SK-N-SH treated with all-trans-retinoic acid at 6 μM for 48 hours (cell line): ENCODE measurements at regions not wholly inside any gene's neighbourhood (a gene's known extent, or its start where the extent isn't known, plus 50 kb on each side); places are given as distances from the start of the nearest gene placed in this dataset.

ENCODE experiments used
- ATAC-seq: fragments of 200-7000 bp; cut with Tn5 transposase; 3 replicates; pipeline ENCODE4 v1.9.1; 2020; ENCODE audit warnings: mild to moderate bottlenecking, moderate library complexity
- ARNTL ChIP-seq: fragments of 450-650 bp; formaldehyde crosslinking; IDR thresholded peaks from 2 replicates; pipeline ENCODE4 v1.5.0; 2020; ENCODE audit warnings: low read depth, mild to moderate bottlenecking, moderate library complexity, borderline replicate concordance
- BACH2 ChIP-seq: fragments of 250-450 bp; sonication (Bioruptor Pico); IDR thresholded peaks from 2 replicates; pipeline ENCODE4 v1.9.0; 2021; ENCODE audit warnings: mild to moderate bottlenecking, borderline replicate concordance
- CREB5 ChIP-seq: fragments of 250-450 bp; sonication (Bioruptor Pico); IDR thresholded peaks from 2 replicates; pipeline ENCODE4 v1.5.1; 2020; ENCODE audit warnings: low read depth, mild to moderate bottlenecking, moderate library complexity
- CSDC2 ChIP-seq: fragments of 250-450 bp; sonication (Bioruptor Pico); IDR thresholded peaks from 2 replicates; pipeline ENCODE4 v1.5.0; 2020; ENCODE audit warnings: mild to moderate bottlenecking, moderate library complexity
- CSRNP3 ChIP-seq: fragments of 250-450 bp; sonication (Bioruptor Pico); IDR thresholded peaks from 2 replicates; pipeline ENCODE4 v1.5.1; 2021; ENCODE audit warnings: mild to moderate bottlenecking, moderate library complexity
- ESRRG ChIP-seq: fragments of 250-450 bp; sonication (Bioruptor Pico); IDR thresholded peaks from 2 replicates; pipeline ENCODE4 v1.6.1; 2021; ENCODE audit warnings: mild to moderate bottlenecking
- GLIS3 ChIP-seq: fragments of 250-450 bp; sonication (Bioruptor Pico); IDR thresholded peaks from 2 replicates; pipeline ENCODE4 v1.5.0; 2020; ENCODE audit warnings: mild to moderate bottlenecking, moderate library complexity
- ISL1 ChIP-seq: fragments of 250-450 bp; sonication (Bioruptor Pico); IDR thresholded peaks from 2 replicates; pipeline ENCODE4 v2.1.2; 2022; ENCODE audit warnings: mild to moderate bottlenecking, moderate library complexity
- OSR1 ChIP-seq: fragments of 250-450 bp; sonication (Bioruptor Pico); IDR thresholded peaks from 2 replicates; pipeline ENCODE4 v1.8.0; 2022; ENCODE audit warnings: moderate library complexity, mild to moderate bottlenecking, inconsistent platforms
- POU6F1 ChIP-seq: fragments of 250-450 bp; sonication (Bioruptor Pico); IDR thresholded peaks from 2 replicates; pipeline ENCODE4 v1.8.0; 2021; ENCODE audit warnings: low read depth, mild to moderate bottlenecking, moderate library complexity, borderline replicate concordance
- PPARA ChIP-seq: fragments of 250-450 bp; sonication (Bioruptor Pico); IDR thresholded peaks from 2 replicates; pipeline ENCODE4 v1.5.0; 2020; ENCODE audit warnings: mild to moderate bottlenecking, borderline replicate concordance
- RARB ChIP-seq: fragments of 250-450 bp; sonication (Bioruptor Pico); IDR thresholded peaks from 2 replicates; pipeline ENCODE4 v1.8.0; 2021; ENCODE audit warnings: mild to moderate bottlenecking, moderate library complexity
- SNAI2 ChIP-seq: fragments of 250-450 bp; sonication (Bioruptor Pico); IDR thresholded peaks from 2 replicates; pipeline ENCODE4 v1.5.0; 2020; ENCODE audit warnings: mild to moderate bottlenecking, moderate library complexity
- TCF4 ChIP-seq: fragments of 250-450 bp; sonication (Bioruptor Pico); IDR thresholded peaks from 2 replicates; pipeline ENCODE4 v1.8.0; 2021; ENCODE audit warnings: mild to moderate bottlenecking, moderate library complexity, borderline replicate concordance
- TOX ChIP-seq: fragments of 250-450 bp; sonication (Bioruptor Pico); IDR thresholded peaks from 2 replicates; pipeline ENCODE4 v1.8.0; 2021; ENCODE audit warnings: mild to moderate bottlenecking, moderate library complexity, borderline replicate concordance
- ZC3H10 ChIP-seq: fragments of 250-450 bp; sonication (Bioruptor Pico); IDR thresholded peaks from 2 replicates; pipeline ENCODE4 v1.5.1; 2021; ENCODE audit warnings: mild to moderate bottlenecking, moderate library complexity
- ZNF565 ChIP-seq: fragments of 450-650 bp; formaldehyde crosslinking; conservative IDR thresholded peaks from 2 replicates; pipeline ENCODE4 v1.5.0; 2020; ENCODE audit warnings: low read depth, mild to moderate bottlenecking, moderate library complexity
- ZNF70 ChIP-seq: fragments of 450-650 bp; formaldehyde crosslinking; IDR thresholded peaks from 2 replicates; pipeline ENCODE4 v1.5.0; 2020; ENCODE audit warnings: mild to moderate bottlenecking, moderate library complexity
- ZNF8 ChIP-seq: fragments of 450-650 bp; formaldehyde crosslinking; IDR thresholded peaks from 2 replicates; pipeline ENCODE4 v1.5.0; 2020; ENCODE audit warnings: mild to moderate bottlenecking, moderate library complexity
- TF ChIP-seq, protein P1 (sequence below): fragments of 250-450 bp; sonication (Bioruptor Pico); IDR thresholded peaks from 2 replicates; pipeline ENCODE4 v1.5.0; 2020; ENCODE audit warnings: mild to moderate bottlenecking, moderate library complexity
- TF ChIP-seq, protein P2 (sequence below): fragments of 250-450 bp; sonication (Bioruptor Pico); IDR thresholded peaks from 2 replicates; pipeline ENCODE4 v1.8.0; 2020; ENCODE audit warnings: mild to moderate bottlenecking, moderate library complexity, borderline replicate concordance

- TF ChIP-seq ESRRG (CRISPR knock-in tag) (no peak), ZNF70 (CRISPR knock-in tag) (no peak), ZC3H10 (CRISPR knock-in tag) (no peak), GLIS3 (CRISPR knock-in tag) (no peak), ARNTL (no peak), ZNF565 (CRISPR knock-in tag) (no peak), RARB (no peak), ISL1 (CRISPR knock-in tag) (no peak), POU6F1 (CRISPR knock-in tag) (no peak), TOX (CRISPR knock-in tag) (no peak), CSRNP3 (no peak), ZNF8 (no peak), OSR1 (no peak), CSDC2 (CRISPR knock-in tag) (no peak), TCF4 (CRISPR knock-in tag) (no peak)
- TF ChIP-seq, protein P1, sequence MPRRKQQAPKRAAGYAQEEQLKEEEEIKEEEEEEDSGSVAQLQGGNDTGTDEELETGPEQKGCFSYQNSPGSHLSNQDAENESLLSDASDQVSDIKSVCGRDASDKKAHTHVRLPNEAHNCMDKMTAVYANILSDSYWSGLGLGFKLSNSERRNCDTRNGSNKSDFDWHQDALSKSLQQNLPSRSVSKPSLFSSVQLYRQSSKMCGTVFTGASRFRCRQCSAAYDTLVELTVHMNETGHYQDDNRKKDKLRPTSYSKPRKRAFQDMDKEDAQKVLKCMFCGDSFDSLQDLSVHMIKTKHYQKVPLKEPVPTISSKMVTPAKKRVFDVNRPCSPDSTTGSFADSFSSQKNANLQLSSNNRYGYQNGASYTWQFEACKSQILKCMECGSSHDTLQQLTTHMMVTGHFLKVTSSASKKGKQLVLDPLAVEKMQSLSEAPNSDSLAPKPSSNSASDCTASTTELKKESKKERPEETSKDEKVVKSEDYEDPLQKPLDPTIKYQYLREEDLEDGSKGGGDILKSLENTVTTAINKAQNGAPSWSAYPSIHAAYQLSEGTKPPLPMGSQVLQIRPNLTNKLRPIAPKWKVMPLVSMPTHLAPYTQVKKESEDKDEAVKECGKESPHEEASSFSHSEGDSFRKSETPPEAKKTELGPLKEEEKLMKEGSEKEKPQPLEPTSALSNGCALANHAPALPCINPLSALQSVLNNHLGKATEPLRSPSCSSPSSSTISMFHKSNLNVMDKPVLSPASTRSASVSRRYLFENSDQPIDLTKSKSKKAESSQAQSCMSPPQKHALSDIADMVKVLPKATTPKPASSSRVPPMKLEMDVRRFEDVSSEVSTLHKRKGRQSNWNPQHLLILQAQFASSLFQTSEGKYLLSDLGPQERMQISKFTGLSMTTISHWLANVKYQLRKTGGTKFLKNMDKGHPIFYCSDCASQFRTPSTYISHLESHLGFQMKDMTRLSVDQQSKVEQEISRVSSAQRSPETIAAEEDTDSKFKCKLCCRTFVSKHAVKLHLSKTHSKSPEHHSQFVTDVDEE, result no peak
- TF ChIP-seq, protein P2, sequence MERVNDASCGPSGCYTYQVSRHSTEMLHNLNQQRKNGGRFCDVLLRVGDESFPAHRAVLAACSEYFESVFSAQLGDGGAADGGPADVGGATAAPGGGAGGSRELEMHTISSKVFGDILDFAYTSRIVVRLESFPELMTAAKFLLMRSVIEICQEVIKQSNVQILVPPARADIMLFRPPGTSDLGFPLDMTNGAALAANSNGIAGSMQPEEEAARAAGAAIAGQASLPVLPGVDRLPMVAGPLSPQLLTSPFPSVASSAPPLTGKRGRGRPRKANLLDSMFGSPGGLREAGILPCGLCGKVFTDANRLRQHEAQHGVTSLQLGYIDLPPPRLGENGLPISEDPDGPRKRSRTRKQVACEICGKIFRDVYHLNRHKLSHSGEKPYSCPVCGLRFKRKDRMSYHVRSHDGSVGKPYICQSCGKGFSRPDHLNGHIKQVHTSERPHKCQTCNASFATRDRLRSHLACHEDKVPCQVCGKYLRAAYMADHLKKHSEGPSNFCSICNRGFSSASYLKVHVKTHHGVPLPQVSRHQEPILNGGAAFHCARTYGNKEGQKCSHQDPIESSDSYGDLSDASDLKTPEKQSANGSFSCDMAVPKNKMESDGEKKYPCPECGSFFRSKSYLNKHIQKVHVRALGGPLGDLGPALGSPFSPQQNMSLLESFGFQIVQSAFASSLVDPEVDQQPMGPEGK (CRISPR knock-in tag), result no peak
- TF ChIP-seq, all 23 proteins: peak for 0
- no peak for ATAC-seq
These were observed 80.9 kb upstream of the MSX1 start for GRCh38 chr4:4778554-4778953.

DNA sequence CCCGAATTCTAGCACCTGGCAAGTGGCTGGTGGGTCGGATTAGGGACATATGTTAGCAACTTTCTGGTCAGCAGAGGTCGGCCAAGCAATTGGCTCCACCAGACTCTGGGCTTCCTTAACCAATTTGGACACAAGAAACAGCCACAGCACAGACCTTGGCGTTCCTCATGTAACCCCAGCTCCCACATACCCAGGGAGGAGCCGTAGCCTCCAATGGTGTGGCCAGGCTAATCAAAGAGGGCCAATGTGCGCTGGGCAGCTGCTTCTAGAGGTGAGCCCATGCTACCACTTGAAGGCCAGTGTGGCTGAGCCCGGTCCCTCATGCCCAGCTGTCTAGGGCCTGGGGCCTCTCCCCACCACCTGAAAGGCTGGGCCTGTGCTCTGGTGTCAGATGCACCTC, 82.5 kb upstream of the MSX1 start:
- TF ChIP-seq ZNF8 (no peak), SNAI2 (CRISPR knock-in tag) (no peak), TOX (CRISPR knock-in tag) (no peak), PPARA (CRISPR knock-in tag) (no peak), TCF4 (CRISPR knock-in tag) (no peak), ZNF565 (CRISPR knock-in tag) (no peak), ISL1 (CRISPR knock-in tag) (no peak), CREB5 (CRISPR knock-in tag) (no peak), BACH2 (CRISPR knock-in tag) (no peak), CSRNP3 (no peak), ARNTL (no peak), RARB (no peak)
- TF ChIP-seq, protein P1, result no peak
- TF ChIP-seq, protein P2 (CRISPR knock-in tag), result no peak
- TF ChIP-seq, all 23 proteins: peak for 0
- ATAC-seq, result no peak
